ENCODE measurements at regions not wholly inside any gene's neighbourhood (a gene's known extent, or its start where the extent isn't known, plus 50 kb on each side); places are given as distances from the start of the nearest gene placed in this dataset.

- DNase-seq (ENCODE audit: low read depth in 2 of 2): no peak
Measured at GRCh38 chr4:180116840-180117239, 2126.4 kb upstream of the TENM3 start.

DNA sequence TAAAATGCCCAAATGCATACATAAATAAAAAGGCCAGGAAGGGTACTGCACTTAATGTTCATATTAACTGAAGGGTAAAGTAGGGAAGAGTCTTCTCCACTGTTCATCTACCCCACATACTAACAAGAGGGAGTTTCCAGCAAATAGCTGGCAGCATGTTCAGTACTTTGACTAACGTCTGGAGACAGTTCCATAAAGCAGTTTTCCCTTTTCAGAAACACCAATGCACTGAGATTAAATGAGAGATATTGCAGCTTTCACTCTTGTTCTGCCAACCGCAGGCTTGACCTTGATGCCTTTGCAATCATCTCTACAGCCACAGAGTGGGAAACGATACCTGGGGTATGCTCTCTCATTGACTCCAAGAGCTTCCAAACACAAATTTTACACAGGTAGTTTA lies 2123.1 kb upstream of the TENM3 start:
- DNase-seq (ENCODE audit: low read depth in 2 of 2): no peak

DNA sequence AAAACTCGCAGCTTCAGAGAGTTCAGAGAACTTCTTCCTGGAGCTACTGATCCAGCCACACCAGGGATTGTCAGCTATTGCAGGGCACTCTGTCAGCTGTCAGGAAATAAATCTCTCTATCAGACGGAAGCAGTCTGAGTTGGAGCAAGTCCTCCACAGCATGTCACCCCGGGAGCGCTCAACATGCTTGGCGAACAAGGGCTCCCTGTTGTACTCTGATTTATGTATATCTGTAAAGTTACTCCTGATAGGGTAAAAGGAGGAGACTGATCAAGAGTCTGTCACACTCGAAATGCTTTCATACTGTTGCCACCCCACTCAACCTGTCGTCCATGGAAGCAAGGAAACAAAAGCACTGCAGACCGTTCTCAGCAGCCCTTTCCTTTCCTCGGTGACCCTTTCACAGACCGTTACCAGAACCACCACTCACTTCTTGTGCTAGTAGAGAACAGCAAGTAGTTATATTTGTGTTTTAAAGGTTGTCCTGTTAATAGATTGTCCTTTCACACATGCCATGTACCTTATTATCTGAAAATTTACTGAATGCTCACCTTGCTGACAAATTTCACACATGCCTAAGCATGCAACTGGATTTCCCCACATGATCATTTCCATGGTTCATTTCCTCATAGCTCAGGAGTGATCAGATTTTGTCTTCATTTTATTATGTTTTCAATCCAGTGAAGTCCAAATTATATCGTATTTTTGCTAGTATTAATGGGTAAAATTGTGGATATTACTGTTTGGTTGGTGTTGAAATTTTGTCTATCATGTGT lies 2108.9 kb upstream of the TENM3 start:
- no peak for DNase-seq (ENCODE audit: low read depth in 2 of 2)

- DNase-seq (ENCODE audit: low read depth in 2 of 2): no peak
Measured at GRCh38 chr4:180141734-180142133, 2101.5 kb upstream of the TENM3 start.

- no peak for DNase-seq (ENCODE audit: low read depth in 2 of 2)
Measured at GRCh38 chr4:180148737-180149136, 2094.5 kb upstream of the TENM3 start.

- DNase-seq (ENCODE audit: low read depth in 2 of 2): no peak
Measured at GRCh38 chr4:180150818-180151217, 2092.4 kb upstream of the TENM3 start.

- DNase-seq (ENCODE audit: low read depth in 2 of 2): no peak
Measured at GRCh38 chr4:180152831-180153230, 2090.4 kb upstream of the TENM3 start.

- DNase-seq (ENCODE audit: low read depth in 2 of 2): no peak
Measured at GRCh38 chr4:180153587-180153986, 2089.6 kb upstream of the TENM3 start.

DNA sequence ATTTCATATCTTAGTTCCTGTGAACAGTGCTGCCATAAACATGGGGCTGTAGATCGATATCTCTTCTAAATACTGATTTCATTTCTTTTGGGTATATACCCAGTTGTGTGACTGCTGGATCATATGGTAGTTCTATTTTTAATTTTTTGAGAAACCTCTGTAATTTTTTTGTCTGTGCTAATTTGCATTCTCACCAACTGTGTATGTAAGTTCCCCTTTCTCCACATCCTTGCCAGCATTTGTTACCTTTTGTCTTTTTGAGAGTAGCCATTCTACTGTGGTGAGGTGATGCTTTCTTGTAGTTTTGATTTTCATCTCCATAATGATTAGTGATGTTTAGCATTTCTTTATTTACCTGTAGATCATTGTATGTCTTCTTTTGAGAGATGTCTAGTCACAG lies 2086.5 kb upstream of the TENM3 start:
- DNase-seq (ENCODE audit: low read depth in 2 of 2): no peak

DNA sequence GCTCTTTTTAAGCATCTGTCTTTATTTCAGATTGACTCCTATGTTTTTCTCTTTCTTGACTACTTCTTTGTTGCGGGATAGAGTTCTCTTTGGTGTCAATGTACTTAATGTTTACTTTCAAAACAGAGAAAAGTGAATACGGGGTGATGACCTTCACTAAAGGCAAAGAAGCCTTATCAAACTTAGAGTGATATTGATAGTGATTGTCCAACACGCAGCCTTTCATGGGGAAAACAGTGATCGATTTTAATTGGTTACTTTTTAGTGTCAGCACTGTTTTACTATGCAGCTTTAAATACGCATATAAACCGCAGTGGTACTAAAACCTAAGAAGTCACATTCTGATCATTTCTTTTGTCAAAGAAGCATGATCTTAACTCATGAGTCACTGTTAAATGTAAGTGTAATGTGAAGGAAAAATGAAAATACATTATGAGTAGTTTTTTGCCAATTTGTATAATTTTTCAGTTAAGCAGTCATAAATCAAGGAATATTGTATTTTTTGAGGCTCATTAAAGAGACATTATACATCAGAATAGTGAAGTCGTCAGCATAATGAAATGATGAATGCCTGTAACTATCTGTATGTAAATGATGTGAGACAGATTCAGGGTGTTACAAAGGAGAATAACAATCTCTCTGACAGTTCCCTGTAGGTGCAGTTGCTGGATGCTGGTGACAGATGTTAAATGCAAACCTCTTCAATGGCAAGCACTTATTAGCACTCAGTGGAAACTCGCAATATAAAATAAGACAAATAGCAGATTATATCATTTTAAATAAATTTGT lies 2082.8 kb upstream of the TENM3 start:
- no peak for DNase-seq (ENCODE audit: low read depth in 2 of 2)

DNA sequence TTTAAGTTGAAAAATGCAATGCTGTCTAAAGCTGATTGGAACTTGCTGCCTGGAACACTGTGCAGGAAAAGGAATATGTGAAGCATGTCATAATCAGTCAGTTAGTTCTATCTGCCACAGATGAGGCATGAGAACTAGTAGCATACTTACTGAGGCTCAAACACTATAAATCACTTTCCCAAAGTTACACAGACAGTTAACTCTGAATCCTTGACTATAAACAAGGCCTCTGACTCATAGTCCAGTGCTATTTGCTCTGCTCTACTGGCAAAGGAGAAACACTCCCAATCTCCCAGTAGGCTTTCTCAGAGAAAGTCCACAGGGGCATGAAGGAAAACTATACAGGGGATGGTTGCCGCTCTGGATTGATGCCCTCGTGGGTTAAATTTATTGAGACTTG lies 2078.4 kb upstream of the TENM3 start:
- DNase-seq (ENCODE audit: low read depth in 2 of 2): no peak

- no peak for DNase-seq (ENCODE audit: low read depth in 2 of 2)
Measured at GRCh38 chr4:180169394-180169793, 2073.8 kb upstream of the TENM3 start.

GRCh38 chr4:180169966-180170365 lies 2073.2 kb upstream of the TENM3 start:
- no peak for DNase-seq (ENCODE audit: low read depth in 2 of 2)

DNA sequence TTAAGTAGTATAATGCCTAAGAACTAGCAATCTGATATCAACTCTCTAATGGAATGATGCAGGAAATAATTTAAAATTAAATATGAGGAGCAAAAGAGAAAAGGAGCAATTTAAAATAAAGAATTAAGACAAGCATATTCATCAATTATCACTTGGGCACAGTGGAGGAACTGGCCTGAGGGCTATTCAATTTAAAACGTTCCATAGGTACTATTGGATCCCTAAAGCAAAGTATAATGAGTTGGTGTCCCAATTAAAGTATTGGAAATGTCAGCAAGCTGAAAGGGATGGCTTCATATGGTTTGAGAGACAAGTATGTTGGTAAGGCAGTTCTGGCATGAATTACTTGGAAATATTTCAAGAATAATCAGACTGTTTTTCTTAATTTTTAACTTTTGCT lies 2064.1 kb upstream of the TENM3 start:
- no peak for DNase-seq (ENCODE audit: low read depth in 2 of 2)

- no peak for DNase-seq (ENCODE audit: low read depth in 2 of 2)
Measured at GRCh38 chr4:180189666-180190065, 2053.5 kb upstream of the TENM3 start.

DNA sequence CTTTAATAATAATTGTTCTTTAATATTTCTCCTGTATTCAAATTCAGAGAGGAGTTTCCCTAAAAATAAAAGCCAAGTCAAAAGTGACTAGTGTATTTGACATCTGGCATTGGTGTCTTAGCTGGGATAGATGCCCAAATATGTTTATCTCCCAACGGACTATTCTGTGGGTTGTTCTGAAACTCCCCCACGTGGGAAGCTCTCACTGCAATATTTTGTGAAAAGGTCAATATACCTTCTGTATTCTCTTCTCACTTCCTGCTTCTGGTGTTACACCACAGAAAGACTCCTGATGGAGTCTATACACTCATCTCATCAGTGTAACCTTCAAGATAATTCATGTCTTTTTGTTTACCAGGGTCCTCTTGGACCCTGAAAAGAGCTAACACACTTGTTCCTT lies 2052.8 kb upstream of the TENM3 start:
- no peak for DNase-seq (ENCODE audit: low read depth in 2 of 2)

DNA sequence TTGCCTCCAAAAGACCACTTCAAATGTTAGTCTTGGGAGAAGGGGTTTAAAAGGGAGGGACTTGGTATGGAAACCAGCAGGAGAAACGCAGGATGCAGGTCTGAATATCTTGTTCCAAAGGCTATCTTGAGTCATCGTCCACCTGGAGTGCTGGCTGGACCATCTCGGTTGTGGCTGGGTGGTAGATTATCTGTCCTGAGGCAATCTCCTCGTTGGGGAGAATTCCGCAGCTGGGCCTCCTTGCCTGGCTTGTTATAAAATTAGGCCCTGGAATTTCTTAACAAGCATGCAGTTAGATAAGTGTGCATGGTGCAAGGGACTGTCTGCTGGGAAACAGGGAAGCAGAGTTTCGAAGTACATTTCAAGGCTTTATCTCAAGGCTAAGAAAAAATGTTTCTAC lies 2045.7 kb upstream of the TENM3 start:
- DNase-seq (ENCODE audit: low read depth in 2 of 2): no peak

- no peak for DNase-seq (ENCODE audit: low read depth in 2 of 2)
Measured at GRCh38 chr4:180203349-180203748, 2039.9 kb upstream of the TENM3 start.

DNA sequence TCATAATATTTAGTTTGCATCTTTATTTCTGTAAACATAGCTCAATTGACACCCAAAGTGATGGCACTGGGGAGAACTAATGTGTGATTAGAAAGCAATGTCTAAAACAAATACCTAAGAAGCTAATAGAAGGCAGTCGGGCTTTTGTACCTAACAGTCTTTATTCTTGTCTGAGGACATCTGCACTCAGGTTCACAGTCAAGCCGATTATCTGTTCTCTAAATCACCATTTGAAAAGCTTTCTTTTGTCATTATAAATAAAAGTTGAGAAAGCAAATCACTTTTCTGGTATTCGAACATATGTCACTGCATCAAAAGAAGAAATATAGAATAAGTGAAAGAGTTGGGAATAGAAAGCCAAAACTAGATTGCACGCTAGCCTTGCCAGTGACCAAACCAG lies 2037.9 kb upstream of the TENM3 start:
- DNase-seq (ENCODE audit: low read depth in 2 of 2): no peak

- no peak for DNase-seq (ENCODE audit: low read depth in 2 of 2)
Measured at GRCh38 chr4:180207921-180208320, 2035.3 kb upstream of the TENM3 start.

DNA sequence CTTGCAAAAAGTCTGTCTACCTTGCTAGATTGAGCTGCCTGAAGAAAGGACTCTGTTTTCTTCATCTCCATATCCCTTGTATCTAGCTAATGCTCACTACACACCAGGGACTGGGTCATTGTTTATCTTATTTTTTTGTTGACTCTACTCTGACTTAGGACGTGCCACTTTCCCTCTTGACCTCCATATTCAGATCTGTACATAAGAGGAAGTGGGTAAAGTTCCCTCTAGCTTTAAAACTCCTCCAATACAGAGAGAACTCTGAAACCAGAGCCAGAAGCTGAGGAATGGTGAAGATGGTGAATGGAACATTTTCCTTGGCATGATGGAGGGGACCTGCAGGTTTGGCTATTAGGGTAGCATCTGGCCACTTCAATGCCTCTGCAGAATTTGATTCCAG lies 2026.1 kb upstream of the TENM3 start:
- no peak for DNase-seq (ENCODE audit: low read depth in 2 of 2)

GRCh38 chr4:180219080-180219479 lies 2024.1 kb upstream of the TENM3 start:
- no peak for DNase-seq (ENCODE audit: low read depth in 2 of 2)

GRCh38 chr4:180225977-180226376 lies 2017.2 kb upstream of the TENM3 start:
- DNase-seq (ENCODE audit: low read depth in 2 of 2): no peak
